GM12878 (cell line): ENCODE measurements at regions not wholly inside any gene's neighbourhood (a gene's known extent, or its start where the extent isn't known, plus 50 kb on each side); places are given as distances from the start of the nearest gene placed in this dataset.

Experiments used
- TCF7 ChIP-seq: IDR thresholded peaks from 2 replicates; pipeline ENCODE4 v1.6.1; 2014; ENCODE audit warnings: antibody characterized with exemption, borderline replicate concordance
- USF2 ChIP-seq: IDR thresholded peaks from 2 replicates; pipeline ENCODE4 v1.6.1; 2011; ENCODE audit warnings: low read depth, low read length, improper control_type of control experiment, borderline replicate concordance
- ZNF24 ChIP-seq: fragments of 450-650 bp; IDR thresholded peaks from 2 replicates; pipeline ENCODE4 v1.6.1; 2017; ENCODE audit warnings: antibody characterized with exemption, mild to moderate bottlenecking

- TF ChIP-seq ZNF24 (no peak), USF2 (no peak), TCF7 (no peak)
Measured at GRCh38 chr1:68827261-68827660, 330.4 kb upstream of the DEPDC1 start.
